ENCODE measurements at regions not wholly inside any gene's neighbourhood (a gene's known extent, or its start where the extent isn't known, plus 50 kb on each side); places are given as distances from the start of the nearest gene placed in this dataset.

DNA sequence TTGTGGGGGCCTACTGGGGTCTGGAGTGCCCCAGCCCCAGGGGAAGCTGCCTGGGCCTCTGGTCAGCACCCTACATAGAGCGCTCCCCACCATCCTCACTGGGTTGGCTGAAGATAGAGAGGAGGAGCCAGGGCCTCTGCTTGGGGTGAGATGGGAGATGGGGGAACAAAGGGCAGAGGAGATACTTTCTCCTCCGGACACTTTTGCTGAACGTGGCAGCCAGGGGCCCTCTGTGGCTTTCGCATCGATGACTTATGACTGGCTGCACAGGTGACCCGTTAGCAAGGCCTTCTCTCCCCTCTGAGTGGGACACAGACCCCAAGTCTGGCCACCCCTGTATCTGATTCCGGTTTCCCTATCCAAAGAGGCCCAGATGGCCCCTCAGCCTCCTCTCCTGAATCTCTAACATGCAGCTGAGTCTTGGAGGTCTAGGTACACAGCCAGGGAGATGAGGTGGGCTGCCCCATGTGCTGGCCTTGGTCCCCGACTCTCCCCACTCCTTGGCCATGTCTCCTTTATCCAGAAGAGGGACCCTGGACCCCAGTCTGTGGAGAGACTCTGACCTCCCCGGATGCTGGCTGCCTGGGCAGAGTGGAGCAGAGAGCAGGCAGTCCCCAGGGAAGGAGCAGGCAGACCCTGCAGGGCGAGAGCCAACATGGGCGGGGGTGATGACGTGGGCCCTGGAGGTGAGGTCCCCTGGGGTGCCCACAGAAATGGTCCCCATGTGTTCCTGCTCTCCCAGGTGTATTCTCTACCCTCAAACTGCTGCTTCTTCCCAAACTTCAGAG lies 59.3 kb upstream of the NECTIN1 start:
- FAIRE-seq = no peak

DNA sequence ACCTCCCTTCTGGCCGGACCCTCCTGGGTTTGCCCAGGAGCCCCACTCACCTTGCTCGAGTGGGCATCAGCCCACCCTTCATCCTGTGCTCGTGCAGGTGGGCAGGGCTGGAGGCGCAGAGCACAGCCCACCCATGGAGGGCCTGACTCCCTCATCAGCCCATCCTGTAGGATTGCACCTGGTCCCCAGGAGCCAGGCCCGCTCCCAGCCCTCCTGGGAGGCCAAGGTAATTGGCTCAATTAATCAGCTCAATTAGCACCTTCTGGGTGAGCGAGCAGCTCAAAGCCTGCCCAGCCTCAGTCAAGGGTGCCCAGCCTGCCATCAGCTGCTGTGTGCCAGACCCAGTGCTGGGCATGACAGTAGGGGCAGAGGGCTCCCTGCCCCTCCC lies 58.1 kb upstream of the NECTIN1 start:
- no peak for FAIRE-seq

DNA sequence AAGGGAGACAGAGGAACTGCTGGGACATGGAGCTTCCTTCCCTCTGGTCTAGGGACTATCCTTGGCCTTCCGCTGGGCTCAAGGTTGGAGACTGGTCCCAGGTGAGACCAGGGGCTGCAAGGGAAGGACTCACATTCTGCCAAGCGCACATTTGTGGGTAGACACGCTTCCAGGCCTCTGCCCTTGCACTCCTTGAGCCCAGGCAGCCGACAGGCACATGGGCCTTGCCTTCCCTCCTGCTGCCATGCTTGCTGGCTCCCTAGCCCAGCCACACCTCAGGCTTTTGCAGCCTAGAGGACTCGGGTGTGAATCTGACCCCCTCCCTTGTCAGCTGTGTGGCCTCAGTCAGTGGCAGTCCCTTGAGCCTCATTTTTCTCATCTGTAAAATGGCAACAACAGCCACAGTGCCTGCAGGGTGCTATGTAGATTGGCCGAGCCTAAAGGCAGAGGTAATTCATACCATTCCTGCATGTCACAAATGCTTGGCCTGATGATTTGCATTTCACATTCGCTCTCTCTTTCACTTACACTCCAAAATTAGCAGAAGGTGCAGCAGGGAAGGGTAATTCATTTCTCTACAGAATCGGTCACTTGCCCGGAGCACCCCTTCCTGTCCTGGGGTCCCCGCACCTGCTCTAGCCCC lies 57.6 kb upstream of the NECTIN1 start:
- FAIRE-seq = no peak

DNA sequence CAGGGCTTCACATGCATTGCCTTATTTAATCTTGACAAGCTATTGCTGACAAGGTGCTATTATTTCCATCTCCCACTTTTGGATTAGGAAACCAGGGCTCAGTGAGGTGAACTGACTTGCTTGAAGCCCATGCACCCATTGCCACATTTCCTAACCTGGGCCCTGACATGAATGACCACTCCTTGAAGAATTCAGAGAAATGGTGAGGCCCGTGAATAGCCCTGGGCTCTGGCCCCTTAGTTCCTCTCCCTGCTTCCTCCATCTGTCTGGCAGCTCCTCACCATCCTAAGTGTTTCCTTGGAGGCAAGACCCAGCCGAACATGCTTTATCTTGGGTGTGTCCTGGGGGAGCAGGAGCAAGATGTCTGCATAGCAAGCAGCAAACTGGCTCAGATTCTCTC lies 56.1 kb upstream of the NECTIN1 start:
- no peak for FAIRE-seq

DNA sequence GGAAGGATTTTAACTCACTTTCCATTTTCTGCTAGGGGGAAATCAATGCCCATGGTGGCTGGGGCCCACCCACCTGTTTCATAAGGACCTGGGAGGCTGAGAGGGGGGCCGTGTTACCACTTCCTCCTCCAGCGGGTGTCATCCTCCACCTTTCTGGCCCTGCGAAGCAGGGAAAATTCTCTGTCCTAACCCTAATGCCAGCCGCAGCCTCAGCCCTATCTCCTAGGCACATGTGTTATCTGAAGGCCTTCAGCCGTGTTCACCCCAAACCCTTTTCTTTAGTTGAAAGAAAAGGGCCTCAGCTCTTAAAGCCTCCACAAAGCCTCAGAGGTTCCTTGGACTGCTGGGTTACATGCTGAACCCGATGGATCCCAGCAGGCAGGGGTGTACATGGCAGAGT lies 55.4 kb upstream of the NECTIN1 start:
- FAIRE-seq = no peak

DNA sequence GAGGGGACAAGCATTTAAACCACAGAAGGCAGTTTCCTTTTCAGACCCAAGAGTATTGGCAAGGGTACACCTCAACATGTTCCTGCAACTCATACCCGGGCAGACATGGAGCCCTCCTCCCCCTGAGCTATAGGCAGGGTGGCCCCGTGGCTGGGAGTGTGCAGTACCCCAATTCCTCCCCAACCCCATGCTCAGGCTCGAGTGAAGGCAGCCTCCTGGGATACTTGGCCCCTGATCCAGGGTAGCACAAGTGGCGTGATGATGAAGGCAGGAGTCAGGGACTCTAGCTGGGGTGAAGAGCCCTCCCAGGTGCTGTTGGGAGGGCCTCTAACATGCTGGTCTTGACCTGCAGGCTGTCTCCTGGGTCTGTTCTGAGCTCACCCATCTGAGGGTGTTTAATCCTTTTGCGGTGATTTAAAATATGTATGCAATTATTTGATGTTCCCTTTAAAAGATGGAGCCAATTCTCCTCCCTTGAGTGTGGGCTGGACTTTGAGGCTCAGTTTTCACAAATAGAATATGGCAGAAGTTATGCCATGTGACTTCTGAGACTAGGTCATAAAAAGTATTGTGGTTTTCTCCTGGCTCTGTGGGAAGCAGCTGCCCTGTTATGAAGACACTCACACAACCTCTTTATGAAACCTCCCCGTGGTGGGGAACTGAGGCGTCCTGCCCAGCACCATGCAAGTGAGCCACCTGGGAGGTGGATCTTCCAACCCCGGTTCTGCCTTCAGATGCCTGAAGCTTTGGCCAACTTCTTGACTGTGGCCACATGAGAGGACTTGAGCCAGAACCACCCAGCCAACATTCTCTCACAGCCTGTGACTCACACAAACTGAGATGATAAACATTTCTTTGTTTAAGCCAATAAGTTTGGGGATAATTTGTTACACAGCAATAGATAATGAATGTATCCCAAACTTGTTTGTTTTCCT lies 54.7 kb upstream of the NECTIN1 start:
- no peak for FAIRE-seq

DNA sequence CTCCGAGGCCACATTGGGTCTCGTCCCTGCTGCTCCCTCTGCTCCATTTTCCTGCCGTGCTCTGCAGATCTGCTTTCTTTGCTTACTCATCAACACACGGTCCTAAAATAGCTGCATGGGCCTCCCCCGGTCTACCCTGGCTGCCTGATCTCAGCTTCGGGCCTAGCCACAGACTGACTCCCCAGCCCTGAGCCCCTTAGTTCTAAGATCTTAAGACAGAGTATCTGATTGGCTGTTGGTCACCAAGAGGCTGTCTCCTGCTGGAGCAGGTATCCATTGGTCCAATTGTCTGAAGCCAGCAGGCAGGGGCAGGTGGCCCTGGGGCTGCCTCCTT lies 53.7 kb upstream of the NECTIN1 start:
- FAIRE-seq = no peak

DNA sequence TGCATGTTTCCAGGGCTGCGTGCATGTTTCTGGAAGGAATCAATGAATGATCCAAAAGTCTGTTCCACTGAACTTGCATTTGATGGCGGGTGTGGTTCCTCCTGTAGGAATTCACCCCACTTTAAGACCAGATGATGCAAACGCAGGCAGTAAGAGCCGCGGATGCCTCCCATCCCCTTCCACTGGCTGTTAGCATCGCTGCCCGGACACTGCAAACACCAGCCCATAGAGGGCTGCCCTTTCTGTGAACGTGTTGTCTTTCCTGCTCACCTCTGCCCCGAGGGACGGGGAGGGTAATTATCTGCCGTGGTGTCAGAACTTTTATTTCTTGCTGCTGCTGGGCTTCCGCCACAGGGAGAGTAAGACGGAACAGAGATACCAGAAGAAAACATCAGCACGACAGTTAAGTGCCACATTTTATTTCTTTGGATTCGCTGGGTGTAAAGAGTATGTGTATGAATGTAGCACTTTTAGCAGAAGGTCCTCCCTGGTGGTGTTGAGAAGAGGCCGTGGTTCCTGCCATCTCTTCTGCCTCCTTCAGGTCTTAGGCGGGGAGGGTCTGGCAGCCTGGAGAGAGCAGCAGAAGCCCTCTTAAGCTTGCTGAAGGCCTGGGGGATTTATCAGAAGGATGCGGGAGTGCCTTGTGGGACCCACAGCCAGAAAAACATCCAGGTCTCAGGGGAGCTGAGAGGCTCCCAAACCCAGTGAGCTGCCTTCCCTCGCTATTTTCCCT lies 53.2 kb upstream of the NECTIN1 start:
- no peak for FAIRE-seq

DNA sequence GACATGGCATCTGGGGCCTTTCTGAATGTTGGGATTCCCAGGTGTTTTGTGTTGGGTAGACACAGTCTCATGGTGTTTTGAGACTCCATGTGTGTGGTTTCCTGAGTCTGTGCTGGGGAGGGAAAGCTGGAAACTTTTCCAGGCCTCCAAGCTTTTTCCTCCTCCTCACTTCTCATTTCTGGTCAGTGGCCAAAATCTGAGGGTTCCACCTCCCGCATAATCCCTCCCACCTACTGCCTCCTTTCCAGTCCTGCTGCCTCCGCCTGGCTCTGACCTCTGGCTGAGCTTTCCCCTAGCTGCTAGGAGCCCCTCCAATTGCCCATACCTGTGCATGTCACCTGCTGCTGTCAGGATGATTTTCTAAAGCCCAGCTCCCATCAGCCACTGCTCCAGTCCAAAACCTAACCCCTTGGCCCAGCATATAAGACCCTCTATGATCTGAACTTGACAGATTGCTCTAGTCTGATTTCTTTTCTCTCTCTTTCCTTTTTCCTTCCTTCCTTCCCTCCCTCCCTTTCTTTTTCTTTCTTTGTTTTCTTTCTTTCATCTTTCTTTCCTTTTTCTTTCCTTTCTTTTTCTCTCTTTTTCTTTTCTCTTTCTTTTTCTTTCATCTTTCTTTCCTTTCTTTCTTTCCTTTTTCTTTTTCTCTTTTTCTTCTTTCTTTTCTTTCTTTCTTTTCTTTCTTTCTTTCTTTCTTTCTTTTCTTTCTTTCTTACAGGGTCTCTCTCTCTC lies 51.4 kb upstream of the NECTIN1 start:
- no peak for FAIRE-seq

DNA sequence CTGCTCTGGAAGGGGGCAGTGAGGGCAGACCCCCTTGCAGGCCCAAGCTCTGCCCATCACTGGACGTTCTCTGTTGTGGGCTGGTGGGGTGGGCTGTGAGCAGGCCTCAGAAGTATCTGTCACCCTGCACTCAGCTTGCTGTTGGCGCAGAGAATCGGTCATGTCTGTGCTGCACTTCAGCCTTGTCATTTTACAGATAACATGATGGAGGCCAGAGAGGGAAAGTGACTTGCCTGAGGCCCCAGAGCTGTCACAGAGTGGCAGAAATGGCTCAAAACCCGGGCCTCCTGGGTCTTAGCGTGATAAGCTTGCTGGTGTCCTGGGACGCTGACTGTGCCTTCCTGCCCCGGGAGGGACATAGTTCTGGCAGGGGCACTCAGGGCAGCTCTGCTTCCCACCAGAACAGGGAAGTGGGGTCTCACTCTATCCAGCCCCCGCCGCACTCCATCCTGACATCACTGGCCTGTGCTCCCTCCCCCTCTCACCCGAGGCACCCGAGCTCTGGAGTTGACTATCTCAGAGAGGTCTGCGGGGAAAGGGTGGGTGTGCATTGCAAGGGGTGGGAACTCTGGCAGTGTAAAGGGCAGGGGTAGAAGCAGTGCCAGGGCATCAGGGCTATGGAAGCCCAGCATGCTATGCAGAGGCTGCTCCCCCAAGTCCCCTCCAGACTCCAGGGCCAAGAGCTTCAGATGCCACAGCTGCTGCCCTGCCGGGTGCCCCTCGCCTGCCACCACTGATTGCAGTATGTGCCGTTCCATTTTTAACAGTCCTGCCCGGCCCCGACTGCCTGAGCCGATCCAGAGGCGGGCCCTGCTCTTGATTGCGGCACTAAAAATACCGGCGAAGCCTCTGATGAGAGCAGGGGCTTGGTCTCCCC lies 50.4 kb upstream of the NECTIN1 start:
- no peak for FAIRE-seq

Data from islet of Langerhans (tissue), 1 donor.